NCI-H2196 (cell line): ENCODE measurements at regions not wholly inside any gene's neighbourhood (a gene's known extent, or its start where the extent isn't known, plus 50 kb on each side); places are given as distances from the start of the nearest gene placed in this dataset.

Experiments
- DNase-seq: peaks from one replicate; lab custom pipeline; 2025; ENCODE audit not compliant: unreplicated experiment; lab: John Stamatoyannopoulos, UW

- no peak for DNase-seq
Measured at GRCh38 chr22:47997052-47997590, 1234.7 kb downstream of the TBC1D22A start.

GRCh38 chr22:47996446-47996857, 1234.0 kb downstream of the TBC1D22A start:
- no peak for DNase-seq

- no peak for DNase-seq
Measured at GRCh38 chr22:47995718-47996117, 1233.3 kb downstream of the TBC1D22A start.

- DNase-seq: no peak
Measured at GRCh38 chr22:47995264-47995627, 1232.8 kb downstream of the TBC1D22A start.

GRCh38 chr22:47994601-47995263, 1232.3 kb downstream of the TBC1D22A start:
- DNase-seq: no peak

GRCh38 chr22:47994045-47994444, 1231.6 kb downstream of the TBC1D22A start:
- DNase-seq: no peak

- no peak for DNase-seq
Measured at GRCh38 chr22:47990481-47990880, 1228.0 kb downstream of the TBC1D22A start.

GRCh38 chr22:47987885-47988515, 1225.5 kb downstream of the TBC1D22A start:
- no peak for DNase-seq

GRCh38 chr22:47976219-47976618, 1213.8 kb downstream of the TBC1D22A start:
- DNase-seq: no peak

GRCh38 chr22:47967831-47968230, 1205.4 kb downstream of the TBC1D22A start:
- DNase-seq: no peak

GRCh38 chr22:47966316-47966715, 1203.9 kb downstream of the TBC1D22A start:
- no peak for DNase-seq

- DNase-seq: no peak
Measured at GRCh38 chr22:47965896-47966295, 1203.4 kb downstream of the TBC1D22A start.

- DNase-seq: no peak
Measured at GRCh38 chr22:47965066-47965465, 1202.6 kb downstream of the TBC1D22A start.

GRCh38 chr22:47963660-47964059, 1201.2 kb downstream of the TBC1D22A start:
- no peak for DNase-seq

GRCh38 chr22:47957649-47958048, 1195.2 kb downstream of the TBC1D22A start:
- DNase-seq: no peak

GRCh38 chr22:47954107-47954506, 1191.7 kb downstream of the TBC1D22A start:
- DNase-seq: no peak

GRCh38 chr22:47944941-47945340, 1182.5 kb downstream of the TBC1D22A start:
- DNase-seq: no peak

GRCh38 chr22:47943729-47944700, 1181.6 kb downstream of the TBC1D22A start:
- DNase-seq: no peak

- no peak for DNase-seq
Measured at GRCh38 chr22:47940211-47940610, 1177.8 kb downstream of the TBC1D22A start.

- DNase-seq: no peak
Measured at GRCh38 chr22:47933891-47934290, 1171.4 kb downstream of the TBC1D22A start.

- DNase-seq: no peak
Measured at GRCh38 chr22:47933226-47933625, 1170.8 kb downstream of the TBC1D22A start.
